GM23338 (cell line): ENCODE measurements at regions not wholly inside any gene's neighbourhood (a gene's known extent, or its start where the extent isn't known, plus 50 kb on each side); places are given as distances from the start of the nearest gene placed in this dataset.

Experiments used
- ATAC-seq: fragments of 200-7000 bp; cut with Tn5 transposase; 3 replicates; pipeline ENCODE4 v1.9.1; 2020
- DNase-seq: peaks from one replicate; pipeline ENCODE4 v3.0.0-alpha.2; 2015; ENCODE audit warnings: low spot score
- H2AFZ ChIP-seq: fragments of 200-600 bp; sonication (generic); 2 replicates; pipeline ENCODE4 v1.8.0; 2016; ENCODE audit warnings: antibody characterized with exemption, mild to moderate bottlenecking, moderate library complexity
- H3F3A ChIP-seq: fragments of 200-600 bp; sonication (generic); replicated peaks from 2 replicates; pipeline ENCODE4 v1.8.0; 2017; ENCODE audit warnings: antibody characterized with exemption, mixed run types, low read depth
- H3K27ac ChIP-seq: fragments of 200-600 bp; sonication (generic); 2 replicates; pipeline ENCODE4 v1.6.1; 2016; ENCODE audit warnings: low read depth
- H3K27me3 ChIP-seq: fragments of 200-600 bp; sonication (generic); 2 replicates; pipeline ENCODE4 v1.8.0; 2016; ENCODE audit warnings: mild to moderate bottlenecking, mixed run types, moderate library complexity; ENCODE audit not compliant: insufficient read depth
- H3K36me3 ChIP-seq: fragments of 200-600 bp; sonication (generic); 2 replicates; pipeline ENCODE4 v1.8.0; 2016; ENCODE audit warnings: mild to moderate bottlenecking; ENCODE audit not compliant: insufficient read depth
- H3K4me1 ChIP-seq: fragments of 200-600 bp; sonication (generic); 2 replicates; pipeline ENCODE4 v1.8.0; 2016; ENCODE audit warnings: mild to moderate bottlenecking, moderate library complexity; ENCODE audit not compliant: insufficient read depth
- H3K4me2 ChIP-seq: fragments of 200-600 bp; sonication (generic); 2 replicates; pipeline ENCODE4 v1.7.1; 2017; ENCODE audit warnings: mixed run types
- H3K4me3 ChIP-seq: fragments of 200-600 bp; sonication (generic); 2 replicates; pipeline ENCODE4 v1.6.1; 2016; ENCODE audit warnings: mixed run types
- H3K79me2 ChIP-seq: fragments of 200-600 bp; sonication (generic); replicated peaks from 2 replicates; pipeline ENCODE4 v1.8.0; 2017; ENCODE audit warnings: mild to moderate bottlenecking; ENCODE audit not compliant: insufficient read depth
- H3K9me2 ChIP-seq: fragments of 200-600 bp; sonication (generic); 2 replicates; pipeline ENCODE4 v1.8.0; 2017; ENCODE audit not compliant: insufficient read depth
- H4K20me1 ChIP-seq: fragments of 200-600 bp; sonication (generic); replicated peaks from 2 replicates; pipeline ENCODE4 v1.8.0; 2017; ENCODE audit warnings: mild to moderate bottlenecking; ENCODE audit not compliant: insufficient read depth
- H3K27ac Mint-ChIP-seq: 2 replicates; pipeline ENCODE4 v1.8.0; 2020; ENCODE audit warnings: inconsistent platforms, mild to moderate bottlenecking, moderate library complexity, mixed read lengths
- H3K27me3 Mint-ChIP-seq: 3 replicates; pipeline ENCODE4 v1.8.0; 2022; ENCODE audit warnings: low read depth, mild to moderate bottlenecking, moderate library complexity, mixed read lengths, inconsistent platforms; ENCODE audit not compliant: insufficient read depth, poor library complexity
- H3K36me3 Mint-ChIP-seq: 3 replicates; pipeline ENCODE4 v1.8.0; 2021; ENCODE audit warnings: low read depth, mild to moderate bottlenecking, inconsistent platforms, moderate library complexity, mixed read lengths
- H3K4me1 Mint-ChIP-seq: 3 replicates; pipeline ENCODE4 v1.8.0; 2020; ENCODE audit warnings: mild to moderate bottlenecking, inconsistent platforms, mixed read lengths
- H3K4me3 Mint-ChIP-seq: 3 replicates; pipeline ENCODE4 v1.8.0; 2021; ENCODE audit warnings: moderate library complexity, mild to moderate bottlenecking, inconsistent platforms, mixed read lengths
- H3K9me3 Mint-ChIP-seq: 3 replicates; pipeline ENCODE4 v1.8.0; 2020; ENCODE audit warnings: moderate library complexity, mild to moderate bottlenecking, inconsistent platforms, mixed read lengths
- EZH2phosphoT487 ChIP-seq: fragments of 200-600 bp; sonication (generic); IDR thresholded peaks from one replicate; pipeline ENCODE4 v1.8.1; 2018; ENCODE audit warnings: antibody characterized with exemption; ENCODE audit not compliant: unreplicated experiment
- JUNB ChIP-seq: IDR thresholded peaks from one replicate; pipeline ENCODE4 v1.6.1; 2016; ENCODE audit warnings: antibody characterized with exemption; ENCODE audit not compliant: unreplicated experiment
- NANOG ChIP-seq: IDR thresholded peaks from 2 replicates; pipeline ENCODE4 v1.6.1; 2016; ENCODE audit warnings: antibody characterized with exemption, borderline replicate concordance
- ZNF114 ChIP-seq: fragments of 250-450 bp; sonication (Bioruptor Pico); IDR thresholded peaks from 2 replicates; pipeline ENCODE4 v1.5.0; 2020; ENCODE audit warnings: mild to moderate bottlenecking, moderate library complexity
- ZNF331 ChIP-seq: fragments of 250-450 bp; sonication (Bioruptor Pico); IDR thresholded peaks from 2 replicates; pipeline ENCODE4 v1.5.0; 2020; ENCODE audit warnings: low read depth, mild to moderate bottlenecking, moderate library complexity
- TF ChIP-seq, protein P1 (sequence below): IDR thresholded peaks from 2 replicates; pipeline ENCODE4 v1.6.1; 2016; ENCODE audit warnings: antibody characterized with exemption
- TF ChIP-seq, protein P2 (sequence below): fragments of 250-450 bp; sonication (Bioruptor Pico); IDR thresholded peaks from 2 replicates; pipeline ENCODE4 v1.5.0; 2020; ENCODE audit warnings: mild to moderate bottlenecking, moderate library complexity
- TF ChIP-seq, protein P3 (sequence below), 2 experiments: fragments of 200-600 bp in 1 of 2; sonication (generic) in 1 of 2; conservative IDR thresholded peaks; 2 replicates each; pipeline versions ENCODE4 v1.5.1 to v1.6.1; 2016 to 2017; ENCODE audit warnings: antibody characterized with exemption in 2 of 2, low read depth in 2 of 2, mild to moderate bottlenecking in 2 of 2, moderate library complexity in 1 of 2
- TF ChIP-seq, protein P4 (sequence below): IDR thresholded peaks from one replicate; pipeline ENCODE4 v1.6.1; 2018; ENCODE audit warnings: antibody characterized with exemption; ENCODE audit not compliant: unreplicated experiment

DNA sequence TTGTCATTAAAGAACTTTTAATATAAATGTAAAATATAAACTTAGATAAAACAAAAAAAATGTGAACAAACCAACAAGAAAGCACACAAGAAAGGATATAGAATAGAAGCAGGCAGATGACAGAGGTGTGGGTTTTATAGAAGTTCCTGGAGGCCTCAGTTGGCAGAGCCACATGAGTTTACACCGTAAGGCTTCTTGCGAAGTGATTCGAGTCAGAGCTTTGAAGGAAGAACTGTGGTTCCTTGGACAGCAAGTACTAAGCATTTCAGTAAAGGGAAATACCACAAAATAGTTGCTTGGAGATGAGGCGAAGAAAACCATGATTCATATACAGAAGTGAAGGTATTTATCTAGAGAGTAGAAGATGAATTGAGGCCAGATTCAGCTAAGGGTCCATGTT is 207.9 kb upstream of the EYA4 start:
- no peak overlapping the region for H3K27ac Mint-ChIP-seq
- H3K27me3 Mint-ChIP-seq = no peaks in the 10 kb centered on the region
- H3K27me3 ChIP-seq = no peaks in the 10 kb centered on the region
- no peak overlapping the region for H3K27ac ChIP-seq
- TF ChIP-seq ZNF114 (CRISPR knock-in tag) (no peak), JUNB (no peak), EZH2phosphoT487 (no peak)
- TF ChIP-seq, protein P1, sequence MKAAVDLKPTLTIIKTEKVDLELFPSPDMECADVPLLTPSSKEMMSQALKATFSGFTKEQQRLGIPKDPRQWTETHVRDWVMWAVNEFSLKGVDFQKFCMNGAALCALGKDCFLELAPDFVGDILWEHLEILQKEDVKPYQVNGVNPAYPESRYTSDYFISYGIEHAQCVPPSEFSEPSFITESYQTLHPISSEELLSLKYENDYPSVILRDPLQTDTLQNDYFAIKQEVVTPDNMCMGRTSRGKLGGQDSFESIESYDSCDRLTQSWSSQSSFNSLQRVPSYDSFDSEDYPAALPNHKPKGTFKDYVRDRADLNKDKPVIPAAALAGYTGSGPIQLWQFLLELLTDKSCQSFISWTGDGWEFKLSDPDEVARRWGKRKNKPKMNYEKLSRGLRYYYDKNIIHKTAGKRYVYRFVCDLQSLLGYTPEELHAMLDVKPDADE = no peak
- H3K4me3 Mint-ChIP-seq = no peak overlapping the region
- H4K20me1 ChIP-seq = no peaks in the 10 kb centered on the region
- no peaks in the 10 kb centered on the region for H3K4me1 Mint-ChIP-seq
- H3K4me3 ChIP-seq = no peak overlapping the region
- no peaks in the 10 kb centered on the region for H3K9me3 Mint-ChIP-seq
- H3K4me2 ChIP-seq = no peak overlapping the region
- no peaks in the 10 kb centered on the region for H3K79me2 ChIP-seq
- peaks cover 14% of the 10 kb centered on the region for H3K9me2 ChIP-seq
- no peak for DNase-seq
- no peaks in the 10 kb centered on the region for H3K36me3 ChIP-seq
- no peak for ATAC-seq
- no peaks in the 10 kb centered on the region for H3K4me1 ChIP-seq
- no peaks in the 10 kb centered on the region for H3K36me3 Mint-ChIP-seq
- no peaks in the 10 kb centered on the region for H3F3A ChIP-seq
- no peak overlapping the region for H2AFZ ChIP-seq

DNA sequence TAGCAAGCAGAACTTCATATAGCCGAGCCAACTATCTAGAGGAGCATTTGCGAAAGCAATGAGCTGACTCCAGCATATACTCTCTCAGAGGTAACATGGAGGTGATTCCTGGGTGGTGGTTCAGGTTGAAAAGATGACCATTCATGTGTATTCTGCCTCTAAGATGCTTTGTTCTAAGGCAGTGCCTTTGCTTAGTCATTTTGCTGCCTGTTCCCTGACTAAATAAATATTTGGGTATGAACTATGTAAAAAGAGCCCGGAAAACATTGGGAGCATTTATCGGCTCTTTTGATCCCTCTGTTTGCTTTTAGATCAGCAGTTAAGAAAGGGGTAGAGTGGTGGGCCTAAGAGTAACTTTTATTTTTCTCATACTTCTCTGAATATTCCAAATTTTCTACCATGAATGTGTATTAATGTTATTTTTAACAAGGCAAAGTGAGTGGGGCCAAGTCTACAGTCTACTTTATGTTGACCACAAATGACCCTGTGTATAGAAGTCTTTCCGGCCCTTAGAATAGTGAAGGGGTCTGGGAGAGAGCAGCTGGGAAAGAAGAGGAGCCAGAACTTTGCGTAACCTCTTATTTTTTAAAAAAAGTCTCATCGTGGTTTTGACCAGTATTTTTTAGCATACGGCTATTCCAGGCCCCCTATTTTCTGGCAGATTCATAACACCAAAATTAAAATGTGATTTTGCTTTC is 206.5 kb upstream of the EYA4 start:
- DNase-seq (no peak), ATAC-seq (no peak)
- Mint-ChIP-seq H3K4me3 (no peak overlapping the region), H3K27me3 (no peaks in the 10 kb centered on the region), H3K4me1 (no peaks in the 10 kb centered on the region), H3K27ac (no peak overlapping the region), H3K9me3 (no peaks in the 10 kb centered on the region), H3K36me3 (no peaks in the 10 kb centered on the region)
- Histone ChIP-seq H3K27me3 (no peaks in the 10 kb centered on the region), H3K9me2 (peaks cover 9% of the 10 kb centered on the region), H3K36me3 (no peaks in the 10 kb centered on the region), H3K79me2 (no peaks in the 10 kb centered on the region), H3K4me1 (no peaks in the 10 kb centered on the region), H2AFZ (no peak overlapping the region), H4K20me1 (no peaks in the 10 kb centered on the region), H3F3A (no peaks in the 10 kb centered on the region), H3K4me3 (no peak overlapping the region), H3K27ac (no peak overlapping the region), H3K4me2 (no peak overlapping the region)
- no peak for TF ChIP-seq NANOG
- TF ChIP-seq, protein P2, sequence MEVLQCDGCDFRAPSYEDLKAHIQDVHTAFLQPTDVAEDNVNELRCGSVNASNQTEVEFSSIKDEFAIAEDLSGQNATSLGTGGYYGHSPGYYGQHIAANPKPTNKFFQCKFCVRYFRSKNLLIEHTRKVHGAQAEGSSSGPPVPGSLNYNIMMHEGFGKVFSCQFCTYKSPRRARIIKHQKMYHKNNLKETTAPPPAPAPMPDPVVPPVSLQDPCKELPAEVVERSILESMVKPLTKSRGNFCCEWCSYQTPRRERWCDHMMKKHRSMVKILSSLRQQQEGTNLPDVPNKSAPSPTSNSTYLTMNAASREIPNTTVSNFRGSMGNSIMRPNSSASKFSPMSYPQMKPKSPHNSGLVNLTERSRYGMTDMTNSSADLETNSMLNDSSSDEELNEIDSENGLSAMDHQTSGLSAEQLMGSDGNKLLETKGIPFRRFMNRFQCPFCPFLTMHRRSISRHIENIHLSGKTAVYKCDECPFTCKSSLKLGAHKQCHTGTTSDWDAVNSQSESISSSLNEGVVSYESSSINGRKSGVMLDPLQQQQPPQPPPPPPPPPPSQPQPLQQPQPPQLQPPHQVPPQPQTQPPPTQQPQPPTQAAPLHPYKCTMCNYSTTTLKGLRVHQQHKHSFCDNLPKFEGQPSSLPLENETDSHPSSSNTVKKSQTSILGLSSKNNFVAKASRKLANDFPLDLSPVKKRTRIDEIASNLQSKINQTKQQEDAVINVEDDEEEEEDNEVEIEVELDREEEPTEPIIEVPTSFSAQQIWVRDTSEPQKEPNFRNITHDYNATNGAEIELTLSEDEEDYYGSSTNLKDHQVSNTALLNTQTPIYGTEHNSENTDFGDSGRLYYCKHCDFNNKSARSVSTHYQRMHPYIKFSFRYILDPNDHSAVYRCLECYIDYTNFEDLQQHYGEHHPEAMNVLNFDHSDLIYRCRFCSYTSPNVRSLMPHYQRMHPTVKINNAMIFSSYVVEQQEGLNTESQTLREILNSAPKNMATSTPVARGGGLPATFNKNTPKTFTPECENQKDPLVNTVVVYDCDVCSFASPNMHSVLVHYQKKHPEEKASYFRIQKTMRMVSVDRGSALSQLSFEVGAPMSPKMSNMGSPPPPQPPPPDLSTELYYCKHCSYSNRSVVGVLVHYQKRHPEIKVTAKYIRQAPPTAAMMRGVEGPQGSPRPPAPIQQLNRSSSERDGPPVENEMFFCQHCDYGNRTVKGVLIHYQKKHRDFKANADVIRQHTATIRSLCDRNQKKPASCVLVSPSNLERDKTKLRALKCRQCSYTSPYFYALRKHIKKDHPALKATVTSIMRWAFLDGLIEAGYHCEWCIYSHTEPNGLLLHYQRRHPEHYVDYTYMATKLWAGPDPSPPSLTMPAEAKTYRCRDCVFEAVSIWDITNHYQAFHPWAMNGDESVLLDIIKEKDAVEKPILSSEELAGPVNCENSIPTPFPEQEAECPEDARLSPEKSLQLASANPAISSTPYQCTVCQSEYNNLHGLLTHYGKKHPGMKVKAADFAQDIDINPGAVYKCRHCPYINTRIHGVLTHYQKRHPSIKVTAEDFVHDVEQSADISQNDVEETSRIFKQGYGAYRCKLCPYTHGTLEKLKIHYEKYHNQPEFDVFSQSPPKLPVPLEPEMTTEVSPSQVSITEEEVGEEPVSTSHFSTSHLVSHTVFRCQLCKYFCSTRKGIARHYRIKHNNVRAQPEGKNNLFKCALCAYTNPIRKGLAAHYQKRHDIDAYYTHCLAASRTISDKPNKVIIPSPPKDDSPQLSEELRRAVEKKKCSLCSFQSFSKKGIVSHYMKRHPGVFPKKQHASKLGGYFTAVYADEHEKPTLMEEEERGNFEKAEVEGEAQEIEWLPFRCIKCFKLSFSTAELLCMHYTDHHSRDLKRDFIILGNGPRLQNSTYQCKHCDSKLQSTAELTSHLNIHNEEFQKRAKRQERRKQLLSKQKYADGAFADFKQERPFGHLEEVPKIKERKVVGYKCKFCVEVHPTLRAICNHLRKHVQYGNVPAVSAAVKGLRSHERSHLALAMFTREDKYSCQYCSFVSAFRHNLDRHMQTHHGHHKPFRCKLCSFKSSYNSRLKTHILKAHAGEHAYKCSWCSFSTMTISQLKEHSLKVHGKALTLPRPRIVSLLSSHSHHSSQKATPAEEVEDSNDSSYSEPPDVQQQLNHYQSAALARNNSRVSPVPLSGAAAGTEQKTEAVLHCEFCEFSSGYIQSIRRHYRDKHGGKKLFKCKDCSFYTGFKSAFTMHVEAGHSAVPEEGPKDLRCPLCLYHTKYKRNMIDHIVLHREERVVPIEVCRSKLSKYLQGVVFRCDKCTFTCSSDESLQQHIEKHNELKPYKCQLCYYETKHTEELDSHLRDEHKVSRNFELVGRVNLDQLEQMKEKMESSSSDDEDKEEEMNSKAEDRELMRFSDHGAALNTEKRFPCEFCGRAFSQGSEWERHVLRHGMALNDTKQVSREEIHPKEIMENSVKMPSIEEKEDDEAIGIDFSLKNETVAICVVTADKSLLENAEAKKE (CRISPR knock-in tag) = no peak
- TF ChIP-seq, protein P3, sequence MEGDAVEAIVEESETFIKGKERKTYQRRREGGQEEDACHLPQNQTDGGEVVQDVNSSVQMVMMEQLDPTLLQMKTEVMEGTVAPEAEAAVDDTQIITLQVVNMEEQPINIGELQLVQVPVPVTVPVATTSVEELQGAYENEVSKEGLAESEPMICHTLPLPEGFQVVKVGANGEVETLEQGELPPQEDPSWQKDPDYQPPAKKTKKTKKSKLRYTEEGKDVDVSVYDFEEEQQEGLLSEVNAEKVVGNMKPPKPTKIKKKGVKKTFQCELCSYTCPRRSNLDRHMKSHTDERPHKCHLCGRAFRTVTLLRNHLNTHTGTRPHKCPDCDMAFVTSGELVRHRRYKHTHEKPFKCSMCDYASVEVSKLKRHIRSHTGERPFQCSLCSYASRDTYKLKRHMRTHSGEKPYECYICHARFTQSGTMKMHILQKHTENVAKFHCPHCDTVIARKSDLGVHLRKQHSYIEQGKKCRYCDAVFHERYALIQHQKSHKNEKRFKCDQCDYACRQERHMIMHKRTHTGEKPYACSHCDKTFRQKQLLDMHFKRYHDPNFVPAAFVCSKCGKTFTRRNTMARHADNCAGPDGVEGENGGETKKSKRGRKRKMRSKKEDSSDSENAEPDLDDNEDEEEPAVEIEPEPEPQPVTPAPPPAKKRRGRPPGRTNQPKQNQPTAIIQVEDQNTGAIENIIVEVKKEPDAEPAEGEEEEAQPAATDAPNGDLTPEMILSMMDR (conservative IDR thresholded peaks at IDR 0.05; ENCODE audit: low read depth in 2 of 2) = no peak
- no peak for TF ChIP-seq JUNB
- TF ChIP-seq ZNF331 = no peak
- TF ChIP-seq, protein P4, sequence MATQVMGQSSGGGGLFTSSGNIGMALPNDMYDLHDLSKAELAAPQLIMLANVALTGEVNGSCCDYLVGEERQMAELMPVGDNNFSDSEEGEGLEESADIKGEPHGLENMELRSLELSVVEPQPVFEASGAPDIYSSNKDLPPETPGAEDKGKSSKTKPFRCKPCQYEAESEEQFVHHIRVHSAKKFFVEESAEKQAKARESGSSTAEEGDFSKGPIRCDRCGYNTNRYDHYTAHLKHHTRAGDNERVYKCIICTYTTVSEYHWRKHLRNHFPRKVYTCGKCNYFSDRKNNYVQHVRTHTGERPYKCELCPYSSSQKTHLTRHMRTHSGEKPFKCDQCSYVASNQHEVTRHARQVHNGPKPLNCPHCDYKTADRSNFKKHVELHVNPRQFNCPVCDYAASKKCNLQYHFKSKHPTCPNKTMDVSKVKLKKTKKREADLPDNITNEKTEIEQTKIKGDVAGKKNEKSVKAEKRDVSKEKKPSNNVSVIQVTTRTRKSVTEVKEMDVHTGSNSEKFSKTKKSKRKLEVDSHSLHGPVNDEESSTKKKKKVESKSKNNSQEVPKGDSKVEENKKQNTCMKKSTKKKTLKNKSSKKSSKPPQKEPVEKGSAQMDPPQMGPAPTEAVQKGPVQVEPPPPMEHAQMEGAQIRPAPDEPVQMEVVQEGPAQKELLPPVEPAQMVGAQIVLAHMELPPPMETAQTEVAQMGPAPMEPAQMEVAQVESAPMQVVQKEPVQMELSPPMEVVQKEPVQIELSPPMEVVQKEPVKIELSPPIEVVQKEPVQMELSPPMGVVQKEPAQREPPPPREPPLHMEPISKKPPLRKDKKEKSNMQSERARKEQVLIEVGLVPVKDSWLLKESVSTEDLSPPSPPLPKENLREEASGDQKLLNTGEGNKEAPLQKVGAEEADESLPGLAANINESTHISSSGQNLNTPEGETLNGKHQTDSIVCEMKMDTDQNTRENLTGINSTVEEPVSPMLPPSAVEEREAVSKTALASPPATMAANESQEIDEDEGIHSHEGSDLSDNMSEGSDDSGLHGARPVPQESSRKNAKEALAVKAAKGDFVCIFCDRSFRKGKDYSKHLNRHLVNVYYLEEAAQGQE = no peak
